ENCODE measurements at regions not wholly inside any gene's neighbourhood (a gene's known extent, or its start where the extent isn't known, plus 50 kb on each side); places are given as distances from the start of the nearest gene placed in this dataset.

- TF ChIP-seq MAX (IDR thresholded peaks at IDR 0.05) (no peak), CTCF (IDR thresholded peaks at IDR 0.05; ENCODE audit: low read depth, low read length, missing input control) (no peak), RAD21 (IDR thresholded peaks at IDR 0.05) (no peak), SP1 (IDR thresholded peaks at IDR 0.05) (no peak)
Observed at GRCh38 chr6:138592749-138593123, 93.4 kb upstream of the NHSL1 start.
